Gastroesophageal sphincter (tissue), 4 donors: ENCODE measurements at regions not wholly inside any gene's neighbourhood (a gene's known extent, or its start where the extent isn't known, plus 50 kb on each side); places are given as distances from the start of the nearest gene placed in this dataset.

ENCODE experiments used
- ATAC-seq: fragments of 150-250 bp; one replicate; pipeline ENCODE4 v1.9.1; 2016; ENCODE audit warnings: mild to moderate bottlenecking, moderate library complexity
- H3K27ac ChIP-seq, 4 donors: fragments of 200-600 bp; sonication (generic) in 3 of 4; 1 replicate in 3 of 4; 2 replicates in 1 of 4; pipeline ENCODE4 v1.5.1; 2016 to 2019
- H3K27me3 ChIP-seq: fragments of 200-600 bp; sonication (generic); one replicate; pipeline ENCODE4 v1.5.1; 2019
- H3K36me3 ChIP-seq, 2 donors: fragments of 200-600 bp; sonication (generic); one replicate each; pipeline ENCODE4 v1.5.1; 2019; ENCODE audit warnings: control low read depth in 1 of 2
- H3K4me1 ChIP-seq, 3 donors: fragments of 200-600 bp; sonication (generic); 1 replicate in 2 of 3; 2 replicates in 1 of 3; pipeline ENCODE4 v1.5.1; 2016 to 2019; ENCODE audit warnings: control low read depth in 2 of 3
- H3K4me3 ChIP-seq, 2 donors: fragments of 200-600 bp; sonication (generic); one replicate each; pipeline ENCODE4 v1.5.1; 2019; ENCODE audit warnings: mild to moderate bottlenecking in 1 of 2, moderate library complexity in 1 of 2
- H3K9me3 ChIP-seq, 3 donors: fragments of 200-600 bp; sonication (generic); one replicate each; pipeline ENCODE4 v1.5.1; 2017 to 2019; ENCODE audit warnings: control low read depth in 2 of 3
- EP300 ChIP-seq: sonication (generic); formaldehyde crosslinking; IDR thresholded peaks from one replicate; pipeline ENCODE4 v1.6.1; 2017; ENCODE audit warnings: antibody characterized with exemption, mild to moderate bottlenecking
- POLR2A ChIP-seq, 2 donors: fragments of 450-650 bp; IDR thresholded peaks; one replicate each; pipeline ENCODE4 v1.6.1; 2017; ENCODE audit warnings: antibody characterized with exemption in 2 of 2, mild to moderate bottlenecking in 2 of 2, moderate library complexity in 1 of 2
- POLR2AphosphoS5 ChIP-seq: sonication (generic); formaldehyde crosslinking; IDR thresholded peaks from one replicate; pipeline ENCODE4 v1.6.1; 2017; ENCODE audit warnings: antibody characterized with exemption
- WGBS, 2 donors: methylation state at CpG; one replicate each; pipeline ENCODE4 v1.1.5; 2018; ENCODE audit warnings: low coverage in 1 of 2; 5-methylcytosine and 5-hydroxymethylcytosine counted together
- TF ChIP-seq, protein P1 (sequence below), 4 experiments: fragments of 200-600 bp in 2 of 4; fragments of 450-650 bp in 2 of 4; sonication (generic) in 1 of 4; IDR thresholded peaks; one replicate each; pipeline ENCODE4 v1.5.1; 2017 to 2019; ENCODE audit warnings: antibody characterized with exemption in 4 of 4, mild to moderate bottlenecking in 2 of 4, moderate library complexity in 2 of 4

DNA sequence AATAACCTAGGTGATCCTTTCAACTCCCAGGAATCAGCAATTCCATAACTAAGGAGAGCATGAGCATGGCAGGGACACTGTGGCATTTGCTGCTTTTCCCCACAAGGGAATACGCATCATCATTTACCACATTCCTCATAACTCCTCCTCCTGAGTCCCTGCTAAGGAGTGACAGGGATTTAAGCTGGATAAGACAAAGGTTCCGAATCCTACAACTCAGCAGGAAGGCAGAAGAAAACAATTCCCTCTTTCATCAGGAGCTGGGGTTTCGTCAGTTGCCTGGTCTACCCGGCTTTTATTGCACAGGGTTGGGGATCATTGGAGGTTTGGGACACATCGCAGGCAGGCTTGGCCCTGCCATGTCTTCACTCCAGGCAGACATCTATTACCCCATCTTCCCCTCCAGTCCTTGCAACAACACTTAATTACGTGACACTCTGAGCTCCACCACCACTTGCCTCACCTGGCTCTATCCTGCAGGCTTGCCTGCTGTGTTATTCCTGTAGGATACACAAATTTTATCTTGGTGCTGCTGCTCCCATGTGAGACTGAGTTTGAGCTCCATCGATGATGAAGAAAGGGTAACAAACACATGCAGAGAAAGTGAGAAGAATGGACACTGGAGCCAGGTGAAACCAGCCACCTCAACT lies 563.0 kb upstream of the KLF4 start:
- no peak overlapping the region for H3K4me3 ChIP-seq
- WGBS, 2 donors: 87% methylated on average over 3 to 7 of the region's 7 CpGs
- no peaks in the 10 kb centered on the region for H3K9me3 ChIP-seq
- TF ChIP-seq EP300: no peak
- TF ChIP-seq POLR2A (IDR thresholded peaks at IDR 0.05): no peak
- no peak for TF ChIP-seq POLR2AphosphoS5
- TF ChIP-seq, protein P1, sequence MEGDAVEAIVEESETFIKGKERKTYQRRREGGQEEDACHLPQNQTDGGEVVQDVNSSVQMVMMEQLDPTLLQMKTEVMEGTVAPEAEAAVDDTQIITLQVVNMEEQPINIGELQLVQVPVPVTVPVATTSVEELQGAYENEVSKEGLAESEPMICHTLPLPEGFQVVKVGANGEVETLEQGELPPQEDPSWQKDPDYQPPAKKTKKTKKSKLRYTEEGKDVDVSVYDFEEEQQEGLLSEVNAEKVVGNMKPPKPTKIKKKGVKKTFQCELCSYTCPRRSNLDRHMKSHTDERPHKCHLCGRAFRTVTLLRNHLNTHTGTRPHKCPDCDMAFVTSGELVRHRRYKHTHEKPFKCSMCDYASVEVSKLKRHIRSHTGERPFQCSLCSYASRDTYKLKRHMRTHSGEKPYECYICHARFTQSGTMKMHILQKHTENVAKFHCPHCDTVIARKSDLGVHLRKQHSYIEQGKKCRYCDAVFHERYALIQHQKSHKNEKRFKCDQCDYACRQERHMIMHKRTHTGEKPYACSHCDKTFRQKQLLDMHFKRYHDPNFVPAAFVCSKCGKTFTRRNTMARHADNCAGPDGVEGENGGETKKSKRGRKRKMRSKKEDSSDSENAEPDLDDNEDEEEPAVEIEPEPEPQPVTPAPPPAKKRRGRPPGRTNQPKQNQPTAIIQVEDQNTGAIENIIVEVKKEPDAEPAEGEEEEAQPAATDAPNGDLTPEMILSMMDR (IDR thresholded peaks at IDR 0.05): no peak
- no peaks in the 10 kb centered on the region for H3K27me3 ChIP-seq
- ATAC-seq: no peak
- H3K27ac ChIP-seq: peak overlapping the region in 1 of 4 donors; percentile 73
- H3K36me3 ChIP-seq: no peaks in the 10 kb centered on the region
- H3K4me1 ChIP-seq: peaks cover 9 to 36% (median 10%) of the 10 kb centered on the region in 3 donors

DNA sequence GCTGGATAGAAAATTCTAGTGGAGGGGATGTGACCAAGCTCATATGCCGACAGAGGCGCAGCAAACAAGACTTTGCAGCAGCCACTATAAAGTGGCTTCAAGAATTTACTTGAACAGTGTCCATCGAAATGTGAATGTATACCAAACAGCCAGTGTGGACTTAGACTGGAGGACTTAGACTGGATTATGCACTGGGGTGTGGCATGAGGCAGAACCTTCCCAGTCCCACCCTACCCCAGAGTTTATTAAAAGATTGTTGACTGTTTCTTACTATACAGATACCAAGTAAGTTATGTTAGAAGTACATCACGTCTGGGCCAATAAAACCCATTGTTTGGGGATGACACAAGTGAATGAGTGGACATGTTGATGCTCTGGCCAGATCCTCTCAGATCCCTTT lies 561.3 kb upstream of the KLF4 start:
- H3K4me3 ChIP-seq: no peak overlapping the region
- no peak for ATAC-seq
- TF ChIP-seq POLR2A (IDR thresholded peaks at IDR 0.05): no peak
- no peak for TF ChIP-seq EP300
- TF ChIP-seq POLR2AphosphoS5: no peak
- TF ChIP-seq, protein P1 (IDR thresholded peaks at IDR 0.05): no peak
- H3K27me3 ChIP-seq: no peaks in the 10 kb centered on the region
- peaks cover 9 to 24% (median 10%) of the 10 kb centered on the region in 3 donors for H3K4me1 ChIP-seq
- WGBS, 2 donors: 89 to 100% methylated on average over 4 of the region's 4 CpGs
- no peaks in the 10 kb centered on the region for H3K36me3 ChIP-seq
- no peaks in the 10 kb centered on the region for H3K9me3 ChIP-seq
- H3K27ac ChIP-seq: no peak overlapping the region

GRCh38 chr9:108049671-108050494 lies 560.3 kb upstream of the KLF4 start:
- WGBS, 2 donors: 72 to 89% methylated on average over 4 to 6 of the region's 6 CpGs
- no peak for ATAC-seq
- H3K36me3 ChIP-seq: no peaks in the 10 kb centered on the region

DNA sequence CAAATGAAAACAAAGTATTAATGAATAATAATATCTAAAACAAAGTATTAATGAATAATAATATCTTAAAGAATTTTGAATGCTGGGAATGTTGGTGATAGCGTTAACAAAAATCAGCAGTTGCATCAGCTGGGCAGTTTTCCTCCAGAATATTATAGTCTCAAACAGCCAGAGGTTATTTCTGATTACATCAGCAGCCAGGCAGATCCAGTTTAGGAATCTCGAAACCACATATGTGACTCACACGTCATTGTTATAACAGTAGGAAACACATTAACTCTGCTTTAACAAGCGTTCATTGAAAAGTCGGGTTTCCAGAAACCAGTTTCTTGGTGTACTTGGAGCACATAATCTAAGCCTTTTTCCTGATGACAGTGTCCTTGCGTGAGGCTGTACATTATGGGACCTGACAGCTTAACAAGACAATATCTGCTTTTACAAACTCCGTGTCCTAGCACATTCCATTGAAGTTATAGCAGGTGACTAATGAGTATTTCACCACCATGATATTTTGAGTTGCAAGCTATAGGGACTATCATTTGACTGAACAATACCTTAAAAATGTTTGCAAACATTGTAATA lies 559.5 kb upstream of the KLF4 start:
- peaks cover 7 to 17% (median 9%) of the 10 kb centered on the region in 3 donors for H3K4me1 ChIP-seq
- TF ChIP-seq POLR2AphosphoS5 (no peak), POLR2A (IDR thresholded peaks at IDR 0.05) (no peak), EP300 (no peak)
- TF ChIP-seq, protein P1 (IDR thresholded peaks at IDR 0.05): no peak
- H3K36me3 ChIP-seq: no peaks in the 10 kb centered on the region
- no peaks in the 10 kb centered on the region for H3K27me3 ChIP-seq
- 44 to 50% methylated on average over 7 of the region's 7 CpGs for WGBS, 2 donors
- H3K4me3 ChIP-seq: no peak overlapping the region
- ATAC-seq: no peak
- H3K9me3 ChIP-seq: peaks cover 0 to 5% (median 0%) of the 10 kb centered on the region in 3 donors
- no peak overlapping the region for H3K27ac ChIP-seq

More at GRCh38 chr9:108049671-108050494, 560.3 kb upstream of the KLF4 start:
- Histone ChIP-seq H3K27ac (no peak overlapping the region), H3K9me3 (no peaks in the 10 kb centered on the region), H3K27me3 (no peaks in the 10 kb centered on the region), H3K4me1 (peaks cover 9 to 24% (median 10%) of the 10 kb centered on the region in 3 donors), H3K4me3 (no peak overlapping the region)
- TF ChIP-seq, protein P1 (IDR thresholded peaks at IDR 0.05): no peak
- no peak for TF ChIP-seq POLR2A (IDR thresholded peaks at IDR 0.05)
- no peak for TF ChIP-seq POLR2AphosphoS5
- no peak for TF ChIP-seq EP300
